BE2C (cell line): ENCODE measurements at regions not wholly inside any gene's neighbourhood (a gene's known extent, or its start where the extent isn't known, plus 50 kb on each side); places are given as distances from the start of the nearest gene placed in this dataset.

Source experiments
- DNase-seq: peaks from one replicate; pipeline ENCODE4 v3.0.0-alpha.2; 2020
- H3K27me3 ChIP-seq: fragments of 250-450 bp; sonication (Bioruptor Pico); 2 replicates; pipeline ENCODE4 v1.5.1; 2020; ENCODE audit warnings: mild to moderate bottlenecking
- H3K36me3 ChIP-seq: fragments of 250-450 bp; sonication (Bioruptor Pico); 2 replicates; pipeline ENCODE4 v1.5.1; 2020; ENCODE audit warnings: mild to moderate bottlenecking
- H3K4me1 ChIP-seq: fragments of 250-450 bp; sonication (Bioruptor Pico); 2 replicates; pipeline ENCODE4 v1.5.1; 2020
- H3K4me3 ChIP-seq: 2 replicates; pipeline ENCODE4 v1.5.1; 2011; ENCODE audit warnings: low read depth, low read length
- H3K9me3 ChIP-seq: fragments of 250-450 bp; sonication (Bioruptor Pico); 2 replicates; pipeline ENCODE4 v1.5.1; 2020
- TF ChIP-seq, protein P1 (sequence below): IDR thresholded peaks from 2 replicates; pipeline ENCODE4 v1.5.1; 2012; ENCODE audit warnings: mild to moderate bottlenecking, low read depth, low read length

DNA sequence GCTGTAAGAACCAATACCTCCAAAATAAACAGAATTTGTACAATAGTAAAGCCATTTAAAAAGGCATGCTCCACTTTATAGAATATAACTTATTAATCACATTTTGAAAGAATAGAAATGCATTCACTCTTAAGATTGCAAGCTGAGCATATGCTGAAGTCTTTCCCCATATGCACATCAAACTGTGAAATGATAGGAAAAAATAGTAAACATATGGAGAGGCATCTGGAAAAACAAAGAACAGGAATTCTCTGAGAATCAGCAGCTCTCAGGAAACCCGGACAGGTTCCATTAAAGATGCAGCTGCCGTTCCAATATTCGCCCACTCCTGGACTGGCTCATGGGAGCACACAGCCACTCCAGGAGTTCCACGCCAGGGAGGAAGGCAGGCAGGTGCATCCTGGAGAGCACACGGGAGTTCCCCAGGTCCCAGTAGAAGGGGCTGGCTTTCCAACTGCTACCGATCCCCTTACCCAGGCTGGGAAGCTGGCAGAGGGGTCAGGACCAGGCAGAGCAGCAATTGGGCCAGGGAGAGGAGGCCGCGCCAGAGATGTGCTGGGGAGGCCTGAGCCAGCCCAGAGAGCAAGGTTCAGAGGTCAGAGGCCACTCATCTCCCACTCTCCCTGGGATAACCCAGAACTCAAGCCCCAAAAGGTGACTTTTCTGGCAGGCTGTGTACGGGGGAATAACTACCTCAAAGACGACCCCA, 111.1 kb downstream of the DLL1 start:
- no peaks in the 10 kb centered on the region for H3K4me1 ChIP-seq
- H3K9me3 ChIP-seq = no peaks in the 10 kb centered on the region; the same call in 1 of the 2 replicates
- no peaks in the 10 kb centered on the region for H3K27me3 ChIP-seq
- H3K36me3 ChIP-seq = no peaks in the 10 kb centered on the region
- TF ChIP-seq, protein P1, sequence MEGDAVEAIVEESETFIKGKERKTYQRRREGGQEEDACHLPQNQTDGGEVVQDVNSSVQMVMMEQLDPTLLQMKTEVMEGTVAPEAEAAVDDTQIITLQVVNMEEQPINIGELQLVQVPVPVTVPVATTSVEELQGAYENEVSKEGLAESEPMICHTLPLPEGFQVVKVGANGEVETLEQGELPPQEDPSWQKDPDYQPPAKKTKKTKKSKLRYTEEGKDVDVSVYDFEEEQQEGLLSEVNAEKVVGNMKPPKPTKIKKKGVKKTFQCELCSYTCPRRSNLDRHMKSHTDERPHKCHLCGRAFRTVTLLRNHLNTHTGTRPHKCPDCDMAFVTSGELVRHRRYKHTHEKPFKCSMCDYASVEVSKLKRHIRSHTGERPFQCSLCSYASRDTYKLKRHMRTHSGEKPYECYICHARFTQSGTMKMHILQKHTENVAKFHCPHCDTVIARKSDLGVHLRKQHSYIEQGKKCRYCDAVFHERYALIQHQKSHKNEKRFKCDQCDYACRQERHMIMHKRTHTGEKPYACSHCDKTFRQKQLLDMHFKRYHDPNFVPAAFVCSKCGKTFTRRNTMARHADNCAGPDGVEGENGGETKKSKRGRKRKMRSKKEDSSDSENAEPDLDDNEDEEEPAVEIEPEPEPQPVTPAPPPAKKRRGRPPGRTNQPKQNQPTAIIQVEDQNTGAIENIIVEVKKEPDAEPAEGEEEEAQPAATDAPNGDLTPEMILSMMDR = no peak
- no peak for DNase-seq
- H3K4me3 ChIP-seq = no peak overlapping the region

DNA sequence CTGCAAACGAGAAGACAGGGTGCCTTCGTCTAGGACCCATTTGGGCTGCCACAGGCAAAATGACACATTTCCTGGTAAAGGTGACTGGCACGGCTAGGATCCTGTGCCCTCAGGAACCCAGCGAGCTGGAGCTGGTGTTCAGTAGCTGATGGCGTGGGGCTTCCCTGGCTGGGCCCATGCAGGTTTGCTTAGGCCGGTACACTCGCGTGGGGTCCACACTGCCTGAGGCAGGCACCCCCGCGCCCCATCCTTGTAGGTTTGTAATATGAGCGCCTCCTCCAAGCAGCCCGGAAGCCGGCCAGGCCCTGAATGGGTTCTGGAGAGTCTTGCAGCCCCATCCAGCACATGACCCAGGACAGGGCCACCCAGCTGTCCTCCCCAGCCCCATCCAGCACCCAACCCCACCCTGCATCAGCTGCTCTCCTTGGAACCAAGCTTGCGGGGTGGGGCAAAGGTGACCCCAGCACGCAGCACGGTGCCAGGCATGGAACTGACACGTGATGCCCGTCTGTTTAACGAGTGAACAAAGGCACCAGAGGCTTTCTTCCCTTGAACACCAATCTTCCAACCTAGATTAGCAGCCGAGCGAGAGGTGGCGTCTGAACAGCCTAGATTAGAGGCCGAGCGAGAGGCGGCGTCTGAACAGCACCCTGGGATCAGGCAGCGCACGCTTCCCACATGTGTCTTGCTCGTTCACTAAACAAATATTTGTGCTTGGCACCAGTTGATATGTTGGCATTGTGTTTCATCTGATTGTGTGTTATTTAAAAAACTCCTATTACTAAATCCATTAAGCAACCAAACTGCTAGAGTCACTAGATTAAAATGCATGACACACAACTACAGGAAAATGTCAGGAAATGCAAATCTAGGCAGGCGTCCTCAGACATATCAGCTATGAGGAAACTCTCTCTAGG, 112.1 kb downstream of the DLL1 start:
- no peak for DNase-seq
- H3K36me3 ChIP-seq = no peaks in the 10 kb centered on the region
- TF ChIP-seq, protein P1 = no peak

DNA sequence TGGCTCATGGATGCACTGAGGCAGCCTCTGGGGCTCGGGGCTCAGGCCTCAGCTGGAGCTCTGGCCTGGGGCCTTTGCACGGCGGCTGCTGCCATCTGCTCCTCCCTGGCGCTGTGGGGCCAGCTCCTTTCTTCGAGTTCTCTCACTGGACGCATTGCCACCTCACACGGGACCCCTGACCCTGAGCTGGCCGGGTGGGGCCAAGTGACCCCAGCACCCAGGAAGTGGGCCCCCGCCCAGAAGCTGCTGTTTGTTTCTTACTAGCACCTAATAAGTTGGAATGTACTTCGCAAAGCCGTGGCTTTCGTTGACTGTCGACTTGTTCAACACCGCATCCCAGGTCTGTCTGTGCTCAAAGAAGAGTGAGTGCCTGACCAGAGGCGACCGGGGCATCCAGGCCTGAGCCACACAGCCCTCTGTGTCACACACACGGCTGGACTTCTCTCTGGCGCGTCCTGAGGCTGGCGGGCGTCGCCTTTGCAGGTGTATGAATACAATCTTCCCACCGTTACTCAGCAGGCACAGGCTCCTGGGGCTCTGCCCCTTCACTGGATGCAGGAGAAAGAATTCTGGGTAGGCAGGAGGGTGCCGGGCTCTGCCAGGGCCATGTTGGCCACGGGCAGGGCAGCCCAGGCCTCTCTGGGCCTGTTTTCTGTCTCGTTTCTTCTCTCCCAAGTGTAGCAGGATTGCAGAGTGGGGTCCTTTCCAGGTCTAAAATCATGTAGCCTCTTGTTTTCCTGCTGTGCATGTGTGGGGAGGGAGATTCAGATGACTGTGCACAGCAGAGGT, 112.9 kb downstream of the DLL1 start:
- H3K36me3 ChIP-seq = no peaks in the 10 kb centered on the region
- no peak for DNase-seq
- no peaks in the 10 kb centered on the region for H3K4me1 ChIP-seq
- peaks cover 1% of the 10 kb centered on the region for H3K27me3 ChIP-seq
- H3K4me3 ChIP-seq = no peak overlapping the region
- TF ChIP-seq, protein P1 = no peak
- H3K9me3 ChIP-seq = no peaks in the 10 kb centered on the region; the same call in 1 of the 2 replicates

More for the DNA sequence above, 112.1 kb downstream of the DLL1 start:
- no peaks in the 10 kb centered on the region for H3K4me1 ChIP-seq
- H3K4me3 ChIP-seq = no peak overlapping the region
- H3K27me3 ChIP-seq = no peaks in the 10 kb centered on the region
- no peaks in the 10 kb centered on the region; the same call in 1 of the 2 replicates for H3K9me3 ChIP-seq

DNA sequence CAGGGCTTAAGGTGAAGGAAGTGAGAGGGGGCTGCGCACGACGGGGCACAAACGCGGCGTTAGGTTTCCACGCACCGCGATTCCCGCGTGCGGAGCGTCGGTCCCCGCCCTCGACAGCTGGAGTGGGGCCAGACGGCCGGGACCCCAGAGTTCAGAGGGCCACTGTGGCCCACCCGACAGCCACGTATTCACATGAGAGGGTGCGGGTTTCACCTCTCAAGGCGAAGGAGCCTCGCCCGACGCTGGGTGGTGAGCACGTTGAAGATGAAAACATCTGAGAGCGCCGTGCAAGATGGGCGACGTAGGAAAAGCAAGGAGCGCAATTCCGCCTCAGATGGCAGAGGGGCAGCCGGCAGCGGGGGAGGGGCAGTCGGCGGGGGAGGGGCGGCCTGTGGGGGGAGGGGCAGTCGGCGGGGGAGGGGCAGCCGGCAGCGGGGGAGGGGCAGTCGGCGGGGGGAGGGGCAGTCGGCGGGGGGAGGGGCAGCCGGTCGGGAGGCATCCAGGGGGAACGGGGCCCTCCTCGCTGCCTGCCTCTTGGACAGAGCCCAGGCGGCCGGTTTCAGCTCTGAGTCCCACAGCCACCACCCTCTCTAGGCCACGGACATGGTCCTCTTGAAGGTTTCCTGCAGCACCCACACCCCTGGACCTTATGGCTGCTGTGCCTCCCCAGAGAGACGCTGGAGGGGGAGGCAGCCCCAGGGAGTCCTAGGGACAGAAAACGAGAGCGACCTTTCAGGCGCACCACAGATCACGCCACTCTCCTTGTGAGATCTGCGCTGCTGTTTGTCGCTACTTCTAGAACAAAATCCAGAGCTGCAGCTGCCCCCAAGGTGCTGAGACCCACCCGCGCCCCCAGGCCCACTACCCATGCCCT, 113.7 kb downstream of the DLL1 start:
- TF ChIP-seq, protein P1 = no peak
- Histone ChIP-seq H3K4me3 (no peak overlapping the region), H3K36me3 (no peaks in the 10 kb centered on the region), H3K9me3 (no peaks in the 10 kb centered on the region; the same call in 1 of the 2 replicates), H3K27me3 (peaks cover 7% of the 10 kb centered on the region), H3K4me1 (no peaks in the 10 kb centered on the region)
- DNase-seq = no peak

DNA sequence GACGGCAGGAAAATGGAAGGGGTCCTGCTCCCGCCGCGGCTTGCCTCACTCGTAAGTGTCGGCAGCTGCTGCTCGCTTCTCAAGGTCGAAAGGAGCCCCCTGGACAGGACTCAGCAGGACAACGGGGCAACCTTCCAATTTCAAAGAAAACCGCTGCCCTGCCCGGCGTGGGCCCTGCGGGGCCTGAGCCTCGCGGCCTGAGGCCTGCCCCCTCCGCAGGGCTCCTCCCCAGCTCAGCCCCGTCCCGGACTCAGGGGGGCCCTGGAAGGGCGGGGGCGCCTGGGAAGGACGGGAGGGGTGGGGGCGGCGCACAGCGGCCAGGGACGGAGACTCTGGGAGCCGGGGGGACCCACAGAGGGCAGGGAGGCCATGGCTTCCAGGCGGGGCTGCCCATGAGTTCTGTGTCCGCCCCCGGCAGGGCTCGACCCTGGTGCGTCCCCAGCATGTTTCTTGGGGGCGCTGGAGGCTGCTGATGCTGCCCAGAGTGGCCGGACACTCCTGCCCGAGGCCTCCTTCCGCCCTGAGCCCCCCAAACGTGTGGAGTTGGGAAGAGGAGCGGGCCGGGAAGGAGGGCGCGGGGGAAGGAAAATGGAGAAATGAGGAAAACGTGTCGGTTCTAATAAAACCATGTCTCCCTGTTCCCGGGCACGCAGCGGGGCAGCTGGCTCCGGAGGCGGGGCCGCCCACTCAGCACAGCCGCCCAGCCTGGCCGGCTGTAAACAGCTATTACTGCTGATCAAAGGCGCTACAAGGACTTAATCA, 114.6 kb downstream of the DLL1 start:
- Histone ChIP-seq H3K4me3 (no peak overlapping the region), H3K27me3 (peaks cover 7% of the 10 kb centered on the region), H3K36me3 (no peaks in the 10 kb centered on the region), H3K9me3 (no peaks in the 10 kb centered on the region; the same call in 1 of the 2 replicates), H3K4me1 (no peaks in the 10 kb centered on the region)
- TF ChIP-seq, protein P1 = no peak
- no peak for DNase-seq
